Mucosa of rectum (tissue), 2 donors: ENCODE measurements at regions not wholly inside any gene's neighbourhood (a gene's known extent, or its start where the extent isn't known, plus 50 kb on each side); places are given as distances from the start of the nearest gene placed in this dataset.

Source experiments
- H3K27ac ChIP-seq, 2 donors: one replicate each; pipeline ENCODE4 v1.7.0; 2013; ENCODE audit warnings: inconsistent platforms in 2 of 2, low read depth in 2 of 2, low read length in 2 of 2
- H3K27me3 ChIP-seq, 2 donors: one replicate each; pipeline ENCODE4 v1.7.0; 2013; ENCODE audit warnings: low read length in 2 of 2; ENCODE audit not compliant: control insufficient read depth in 2 of 2, insufficient read depth in 2 of 2
- H3K36me3 ChIP-seq, 2 donors: one replicate each; pipeline ENCODE4 v1.7.0; 2013; ENCODE audit warnings: low read length in 2 of 2; ENCODE audit not compliant: control insufficient read depth in 2 of 2, insufficient read depth in 2 of 2
- H3K4me1 ChIP-seq, 2 donors: one replicate each; pipeline ENCODE4 v1.7.0; 2013; ENCODE audit warnings: low read length in 2 of 2, mild to moderate bottlenecking in 1 of 2; ENCODE audit not compliant: control insufficient read depth in 2 of 2, insufficient read depth in 2 of 2
- H3K4me3 ChIP-seq, 2 donors: one replicate each; pipeline ENCODE4 v1.7.0; 2013; ENCODE audit warnings: low read length in 2 of 2
- H3K9ac ChIP-seq, 2 donors: one replicate each; pipeline ENCODE4 v1.7.0; 2013; ENCODE audit warnings: low read length in 2 of 2, low read depth in 1 of 2, mild to moderate bottlenecking in 1 of 2
- H3K9me3 ChIP-seq, 2 donors: one replicate each; pipeline ENCODE4 v1.7.0; 2013; ENCODE audit warnings: low read length in 2 of 2; ENCODE audit not compliant: control insufficient read depth in 2 of 2
- donor health status: healthy.
- donor health status: Normal muscosa, but diverticular disease.

GRCh38 chr2:184543832-184544231, 54.5 kb upstream of the ZNF804A start:
- Histone ChIP-seq H3K4me3 (no peak overlapping the region), H3K27ac (no peak overlapping the region), H3K36me3 (no peaks in the 10 kb centered on the region), H3K9me3 (no peaks in the 10 kb centered on the region), H3K4me1 (no peaks in the 10 kb centered on the region), H3K9ac (no peak overlapping the region), H3K27me3 (no peaks in the 10 kb centered on the region)
